ENCODE measurements at regions not wholly inside any gene's neighbourhood (a gene's known extent, or its start where the extent isn't known, plus 50 kb on each side); places are given as distances from the start of the nearest gene placed in this dataset.

DNA sequence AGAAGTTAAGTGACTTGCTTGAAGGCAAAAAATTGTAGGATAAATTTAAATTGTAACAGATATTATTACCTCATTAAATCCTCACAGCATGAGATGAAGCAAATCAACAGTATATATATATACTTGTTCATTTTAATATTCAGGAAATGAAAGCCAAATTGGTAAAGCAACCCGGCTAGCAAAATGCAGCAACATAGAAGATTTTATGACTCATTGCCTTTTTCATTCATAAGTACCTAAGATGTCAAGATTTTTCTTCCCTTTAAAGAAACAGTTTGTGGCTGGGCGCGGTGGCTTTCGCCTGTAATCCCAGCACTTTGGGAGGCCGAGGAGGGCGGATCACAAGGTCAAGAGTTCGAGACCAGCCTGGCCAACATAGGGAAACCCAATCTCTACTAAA lies 190.5 kb upstream of the NRIP1 start:
- ChIA-PET POLR2A (ENCODE audit: unreplicated experiment) (no interaction called here), CTCF (no interaction called here)
- DNase-seq (no peak), ATAC-seq (no peak)
- H3K27ac ChIP-seq (ENCODE audit: low read length), result no peak overlapping the region
- H3K36me3 ChIP-seq (ENCODE audit: low read depth, low read length), result no peaks in the 10 kb centered on the region
- no peaks in the 10 kb centered on the region for H3K27me3 ChIP-seq (ENCODE audit: low read length)
- H2AFZ ChIP-seq (ENCODE audit: low read length), result no peak overlapping the region
- BruUV-seq (replicated peaks), result no TSS peak
- peaks cover 23% of the 10 kb centered on the region for H3K4me1 ChIP-seq (ENCODE audit: insufficient read depth, low read length)
- H3K9me2 ChIP-seq (replicated peaks; ENCODE audit: low read length), result no peaks in the 10 kb centered on the region
- H3K79me2 ChIP-seq (ENCODE audit: low read length), result no peaks in the 10 kb centered on the region
- H3K4me2 ChIP-seq (ENCODE audit: low read length), result no peak overlapping the region
- H3F3A ChIP-seq (ENCODE audit: low read length, unreplicated experiment), result peaks cover 7% of the 10 kb centered on the region
- H4K20me1 ChIP-seq (ENCODE audit: low read length), result no peaks in the 10 kb centered on the region
- intact Hi-C loops (cut with micrococcal nuclease), result no loop called here
- H3K9me3 ChIP-seq (ENCODE audit: low read length), result no peaks in the 10 kb centered on the region
- TF ChIP-seq, protein P1, sequence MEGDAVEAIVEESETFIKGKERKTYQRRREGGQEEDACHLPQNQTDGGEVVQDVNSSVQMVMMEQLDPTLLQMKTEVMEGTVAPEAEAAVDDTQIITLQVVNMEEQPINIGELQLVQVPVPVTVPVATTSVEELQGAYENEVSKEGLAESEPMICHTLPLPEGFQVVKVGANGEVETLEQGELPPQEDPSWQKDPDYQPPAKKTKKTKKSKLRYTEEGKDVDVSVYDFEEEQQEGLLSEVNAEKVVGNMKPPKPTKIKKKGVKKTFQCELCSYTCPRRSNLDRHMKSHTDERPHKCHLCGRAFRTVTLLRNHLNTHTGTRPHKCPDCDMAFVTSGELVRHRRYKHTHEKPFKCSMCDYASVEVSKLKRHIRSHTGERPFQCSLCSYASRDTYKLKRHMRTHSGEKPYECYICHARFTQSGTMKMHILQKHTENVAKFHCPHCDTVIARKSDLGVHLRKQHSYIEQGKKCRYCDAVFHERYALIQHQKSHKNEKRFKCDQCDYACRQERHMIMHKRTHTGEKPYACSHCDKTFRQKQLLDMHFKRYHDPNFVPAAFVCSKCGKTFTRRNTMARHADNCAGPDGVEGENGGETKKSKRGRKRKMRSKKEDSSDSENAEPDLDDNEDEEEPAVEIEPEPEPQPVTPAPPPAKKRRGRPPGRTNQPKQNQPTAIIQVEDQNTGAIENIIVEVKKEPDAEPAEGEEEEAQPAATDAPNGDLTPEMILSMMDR (conservative IDR thresholded peaks at IDR 0.05; ENCODE audit: low read depth, low read length), result no peak
- TF ChIP-seq EZH2 (IDR thresholded peaks at IDR 0.05; ENCODE audit: low read length, unreplicated experiment), result no peak
- no peak for TF ChIP-seq EZH2phosphoT487 (IDR thresholded peaks at IDR 0.05; ENCODE audit: borderline replicate concordance, low read length)
- H3K9ac ChIP-seq (ENCODE audit: low read length), result no peak overlapping the region
- no peak overlapping the region for H3K4me3 ChIP-seq (ENCODE audit: low read length)

DNA sequence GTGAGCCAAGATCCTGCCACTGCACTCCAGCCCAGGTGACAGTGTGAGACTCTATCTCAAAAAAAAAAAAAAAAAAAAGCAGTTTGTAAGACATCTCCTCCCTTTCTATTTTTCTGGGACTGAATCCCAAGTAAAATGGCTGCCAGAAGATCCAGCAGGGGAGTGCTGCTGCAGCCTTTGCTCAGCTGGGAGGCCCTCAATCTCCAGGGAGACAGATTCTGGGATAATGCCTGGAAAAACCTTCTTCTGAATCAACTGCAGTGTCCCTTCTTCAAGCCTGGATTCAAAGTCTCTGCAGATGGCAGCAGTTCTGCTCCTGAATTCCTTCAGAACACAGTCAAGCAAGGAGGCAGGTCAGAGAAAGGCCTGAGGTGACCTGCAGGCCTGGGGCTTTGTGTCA lies 191.0 kb upstream of the NRIP1 start:
- Histone ChIP-seq H3K4me3 (ENCODE audit: low read length) (no peak overlapping the region), H3K79me2 (ENCODE audit: low read length) (no peaks in the 10 kb centered on the region)
- CTCF ChIA-PET, result no interaction called here

DNA sequence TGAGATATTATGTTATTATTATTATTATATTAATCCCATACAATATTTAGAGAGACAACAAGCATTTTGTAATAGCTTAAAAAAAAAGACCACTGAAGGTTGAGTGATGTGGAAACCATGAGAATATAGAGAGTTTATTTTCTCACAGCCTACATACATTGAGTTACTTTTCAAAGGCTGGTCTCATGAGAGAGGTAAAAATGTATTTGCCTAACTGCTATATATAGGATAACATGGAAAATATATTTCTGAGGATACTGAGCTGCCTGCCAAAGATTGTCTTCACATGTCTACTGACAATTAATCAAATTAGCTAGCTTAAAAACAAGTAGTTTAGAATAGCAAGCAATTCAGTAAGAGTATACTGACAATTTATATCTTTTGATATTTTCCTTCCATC lies 192.2 kb upstream of the NRIP1 start:
- H2AFZ ChIP-seq (ENCODE audit: low read length), result no peak overlapping the region
- POLR2A ChIA-PET (ENCODE audit: unreplicated experiment), result no interaction called here

More for the DNA sequence above, 191.0 kb upstream of the NRIP1 start:
- intact Hi-C loops (cut with micrococcal nuclease), result no loop called here
- Histone ChIP-seq H3K27ac (ENCODE audit: low read length) (no peak overlapping the region), H3K9ac (ENCODE audit: low read length) (no peak overlapping the region), H3F3A (ENCODE audit: low read length, unreplicated experiment) (peaks cover 5% of the 10 kb centered on the region), H2AFZ (ENCODE audit: low read length) (0 out of 2 replicates have a peak overlapping the region, but pooled peaks have one; percentile 34), H4K20me1 (ENCODE audit: low read length) (no peaks in the 10 kb centered on the region), H3K9me3 (ENCODE audit: low read length) (no peaks in the 10 kb centered on the region), H3K36me3 (ENCODE audit: low read depth, low read length) (no peaks in the 10 kb centered on the region), H3K27me3 (ENCODE audit: low read length) (no peaks in the 10 kb centered on the region), H3K4me2 (ENCODE audit: low read length) (no peak overlapping the region), H3K9me2 (replicated peaks; ENCODE audit: low read length) (no peaks in the 10 kb centered on the region), H3K4me1 (ENCODE audit: insufficient read depth, low read length) (peaks cover 20% of the 10 kb centered on the region)
- no peak for ATAC-seq
- POLR2A ChIA-PET (ENCODE audit: unreplicated experiment), result no interaction called here
- no TSS peak for BruUV-seq (replicated peaks)
- TF ChIP-seq, protein P1 (conservative IDR thresholded peaks at IDR 0.05; ENCODE audit: low read depth, low read length), result no peak
- TF ChIP-seq EZH2 (IDR thresholded peaks at IDR 0.05; ENCODE audit: low read length, unreplicated experiment) (no peak), EZH2phosphoT487 (IDR thresholded peaks at IDR 0.05; ENCODE audit: borderline replicate concordance, low read length) (no peak)
- DNase-seq, result no peak

More for the DNA sequence above, 192.2 kb upstream of the NRIP1 start:
- Histone ChIP-seq H3K9me2 (replicated peaks; ENCODE audit: low read length) (no peaks in the 10 kb centered on the region), H3K4me1 (ENCODE audit: insufficient read depth, low read length) (peaks cover 8% of the 10 kb centered on the region), H3K79me2 (ENCODE audit: low read length) (no peaks in the 10 kb centered on the region), H3K27me3 (ENCODE audit: low read length) (no peaks in the 10 kb centered on the region), H3K4me2 (ENCODE audit: low read length) (no peak overlapping the region), H4K20me1 (ENCODE audit: low read length) (no peaks in the 10 kb centered on the region), H3F3A (ENCODE audit: low read length, unreplicated experiment) (no peaks in the 10 kb centered on the region), H3K9me3 (ENCODE audit: low read length) (no peaks in the 10 kb centered on the region), H3K4me3 (ENCODE audit: low read length) (no peak overlapping the region), H3K36me3 (ENCODE audit: low read depth, low read length) (no peaks in the 10 kb centered on the region), H3K27ac (ENCODE audit: low read length) (no peak overlapping the region), H3K9ac (ENCODE audit: low read length) (no peak overlapping the region)
- TF ChIP-seq EZH2 (IDR thresholded peaks at IDR 0.05; ENCODE audit: low read length, unreplicated experiment) (no peak), EZH2phosphoT487 (IDR thresholded peaks at IDR 0.05; ENCODE audit: borderline replicate concordance, low read length) (no peak)
- TF ChIP-seq, protein P1 (conservative IDR thresholded peaks at IDR 0.05; ENCODE audit: low read depth, low read length), result no peak
- CTCF ChIA-PET, result no interaction called here
- DNase-seq (no peak), ATAC-seq (no peak)
- no TSS peak for BruUV-seq (replicated peaks)
- intact Hi-C loops (cut with micrococcal nuclease), result no loop called here

Data from PC-3 (cell line).